ENCODE measurements at regions not wholly inside any gene's neighbourhood (a gene's known extent, or its start where the extent isn't known, plus 50 kb on each side); places are given as distances from the start of the nearest gene placed in this dataset.

- no peak for TF ChIP-seq TCF12 (IDR thresholded peaks at IDR 0.05; ENCODE audit: low read depth)
- TF ChIP-seq TAF1 (IDR thresholded peaks at IDR 0.05; ENCODE audit: low read depth), result no peak
- TF ChIP-seq YY1 (IDR thresholded peaks at IDR 0.05; ENCODE audit: low read depth), result no peak
- TF ChIP-seq MAX (IDR thresholded peaks at IDR 0.05), result no peak
- TF ChIP-seq EP300 (IDR thresholded peaks at IDR 0.05; ENCODE audit: borderline replicate concordance), result no peak
- TF ChIP-seq USF1 (IDR thresholded peaks at IDR 0.05), result no peak
- TF ChIP-seq RAD21 (IDR thresholded peaks at IDR 0.05; ENCODE audit: low read depth), result no peak
- TF ChIP-seq REST (IDR thresholded peaks at IDR 0.05; ENCODE audit: low read depth), result no peak
- TF ChIP-seq FOXM1 (IDR thresholded peaks at IDR 0.05; ENCODE audit: borderline replicate concordance, low read depth), result no peak
- no peak for TF ChIP-seq ZBTB7A (IDR thresholded peaks at IDR 0.05; ENCODE audit: low read depth)
- TF ChIP-seq TEAD4 (IDR thresholded peaks at IDR 0.05), result no peak
Observed at GRCh38 chr6:68273297-68273696, 361.8 kb upstream of the ADGRB3 start.
